Activated CD4-positive, alpha-beta T cell treated with anti-CD3 and anti-CD28 coated beads, Interleukin-2, amount 10 ng/mL, durations not matched to agents 24 days and 14 days (primary cell): ENCODE measurements at regions not wholly inside any gene's neighbourhood (a gene's known extent, or its start where the extent isn't known, plus 50 kb on each side); places are given as distances from the start of the nearest gene placed in this dataset.
"Not testable (repeated sequence)": the region's sequence is repeated elsewhere in the genome, so short reads cannot be mapped to it uniquely, and the experiment has no call there.

ENCODE experiments used
- DNase-seq: peaks from one replicate; pipeline ENCODE4 v3.0.0; 2022
- H3K27ac Mint-ChIP-seq: one replicate; pipeline ENCODE4 v1.8.0; 2022; ENCODE audit warnings: mild to moderate bottlenecking, mixed read lengths
- H3K27me3 Mint-ChIP-seq: one replicate; pipeline ENCODE4 v1.8.0; 2022; ENCODE audit warnings: mixed read lengths
- H3K36me3 Mint-ChIP-seq: one replicate; pipeline ENCODE4 v1.8.0; 2022; ENCODE audit warnings: low read depth, mild to moderate bottlenecking, mixed read lengths
- H3K4me1 Mint-ChIP-seq: one replicate; pipeline ENCODE4 v1.8.0; 2021; ENCODE audit warnings: mixed read lengths
- H3K4me3 Mint-ChIP-seq: one replicate; pipeline ENCODE4 v1.8.0; 2022; ENCODE audit warnings: mild to moderate bottlenecking, moderate library complexity, mixed read lengths
- H3K9me3 Mint-ChIP-seq: one replicate; pipeline ENCODE4 v1.8.0; 2021; ENCODE audit warnings: mixed read lengths
- intact Hi-C: fragments of 100-400 bp; cut with micrococcal nuclease; formaldehyde crosslinking; loops from one replicate; pipeline ENCODE4 v1.15.1; 2023

- no peak for DNase-seq
- Mint-ChIP-seq H3K27ac (no peak overlapping the region), H3K27me3 (no peaks in the 10 kb centered on the region), H3K4me3 (no peak overlapping the region), H3K9me3 (no peaks in the 10 kb centered on the region), H3K4me1 (no peaks in the 10 kb centered on the region), H3K36me3 (no peaks in the 10 kb centered on the region)
- intact Hi-C loops: no loop called here
Measured at GRCh38 chr10:2356670-2357069, 619.3 kb upstream of the ADARB2 start.

GRCh38 chr10:2351566-2351965 is 614.2 kb upstream of the ADARB2 start:
- no peaks in the 10 kb centered on the region for H3K4me1 Mint-ChIP-seq
- no peaks in the 10 kb centered on the region for H3K36me3 Mint-ChIP-seq
- no peaks in the 10 kb centered on the region for H3K9me3 Mint-ChIP-seq
- H3K27me3 Mint-ChIP-seq: no peaks in the 10 kb centered on the region
- no peak overlapping the region for H3K4me3 Mint-ChIP-seq
- peak; percentile 44 for DNase-seq
- intact Hi-C loops: no loop called here
- H3K27ac Mint-ChIP-seq: no peak overlapping the region

GRCh38 chr10:2342206-2342605 is 604.9 kb upstream of the ADARB2 start:
- intact Hi-C loops: no loop called here
- no peaks in the 10 kb centered on the region for H3K27me3 Mint-ChIP-seq
- H3K36me3 Mint-ChIP-seq: no peaks in the 10 kb centered on the region
- no peak for DNase-seq
- H3K9me3 Mint-ChIP-seq: no peaks in the 10 kb centered on the region
- H3K4me3 Mint-ChIP-seq: no peak overlapping the region
- no peak overlapping the region for H3K27ac Mint-ChIP-seq
- H3K4me1 Mint-ChIP-seq: no peaks in the 10 kb centered on the region

GRCh38 chr10:2340831-2341647 is 603.7 kb upstream of the ADARB2 start:
- Mint-ChIP-seq H3K4me3 (no peak overlapping the region), H3K27ac (no peak overlapping the region), H3K27me3 (no peaks in the 10 kb centered on the region), H3K36me3 (no peaks in the 10 kb centered on the region), H3K4me1 (no peaks in the 10 kb centered on the region), H3K9me3 (no peaks in the 10 kb centered on the region)
- DNase-seq: peak; percentile 12
- intact Hi-C loops: no loop called here

- Mint-ChIP-seq H3K27me3 (no peaks in the 10 kb centered on the region), H3K36me3 (no peaks in the 10 kb centered on the region), H3K4me1 (no peaks in the 10 kb centered on the region), H3K27ac (no peak overlapping the region), H3K9me3 (no peaks in the 10 kb centered on the region), H3K4me3 (no peak overlapping the region)
- no peak for DNase-seq
- intact Hi-C loops: no loop called here
Measured at GRCh38 chr10:2335626-2336025, 598.3 kb upstream of the ADARB2 start.

- no peaks in the 10 kb centered on the region for H3K27me3 Mint-ChIP-seq
- H3K4me3 Mint-ChIP-seq: no peak overlapping the region
- intact Hi-C loops: no loop called here
- no peaks in the 10 kb centered on the region for H3K36me3 Mint-ChIP-seq
- H3K9me3 Mint-ChIP-seq: no peaks in the 10 kb centered on the region
- no peak for DNase-seq
- no peak overlapping the region for H3K27ac Mint-ChIP-seq
- H3K4me1 Mint-ChIP-seq: no peaks in the 10 kb centered on the region
Measured at GRCh38 chr10:2334575-2334974, 597.2 kb upstream of the ADARB2 start.

GRCh38 chr10:2329082-2329481 is 591.8 kb upstream of the ADARB2 start:
- no peak overlapping the region for H3K4me3 Mint-ChIP-seq
- no peaks in the 10 kb centered on the region for H3K36me3 Mint-ChIP-seq
- intact Hi-C loops: no loop called here
- H3K27ac Mint-ChIP-seq: no peak overlapping the region
- no peaks in the 10 kb centered on the region for H3K9me3 Mint-ChIP-seq
- H3K27me3 Mint-ChIP-seq: no peaks in the 10 kb centered on the region
- DNase-seq: no peak
- H3K4me1 Mint-ChIP-seq: no peaks in the 10 kb centered on the region

- no peak for DNase-seq
- H3K36me3 Mint-ChIP-seq: no peaks in the 10 kb centered on the region
- no peak overlapping the region for H3K27ac Mint-ChIP-seq
- H3K9me3 Mint-ChIP-seq: no peaks in the 10 kb centered on the region
- H3K4me1 Mint-ChIP-seq: no peaks in the 10 kb centered on the region
- intact Hi-C loops: no loop called here
- no peak overlapping the region for H3K4me3 Mint-ChIP-seq
- H3K27me3 Mint-ChIP-seq: no peaks in the 10 kb centered on the region
Measured at GRCh38 chr10:2326411-2326810, 589.1 kb upstream of the ADARB2 start.

- intact Hi-C loops, H3K4me1 Mint-ChIP-seq: not testable (repeated sequence)
Measured at GRCh38 chr10:2315045-2315485, 577.7 kb upstream of the ADARB2 start.

GRCh38 chr10:2306081-2306480 is 568.8 kb upstream of the ADARB2 start:
- H3K9me3 Mint-ChIP-seq: no peaks in the 10 kb centered on the region
- H3K4me3 Mint-ChIP-seq: no peak overlapping the region
- H3K4me1 Mint-ChIP-seq: no peaks in the 10 kb centered on the region
- intact Hi-C loops: no loop called here
- no peaks in the 10 kb centered on the region for H3K36me3 Mint-ChIP-seq
- DNase-seq: no peak
- H3K27ac Mint-ChIP-seq: no peak overlapping the region
- H3K27me3 Mint-ChIP-seq: no peaks in the 10 kb centered on the region

More at GRCh38 chr10:2315045-2315485, 577.7 kb upstream of the ADARB2 start:
- not testable (repeated sequence) for H3K27me3 Mint-ChIP-seq, H3K4me3 Mint-ChIP-seq, H3K27ac Mint-ChIP-seq, H3K36me3 Mint-ChIP-seq, DNase-seq, H3K9me3 Mint-ChIP-seq

GRCh38 chr10:2303169-2303568 is 565.8 kb upstream of the ADARB2 start:
- no peaks in the 10 kb centered on the region for H3K9me3 Mint-ChIP-seq
- H3K36me3 Mint-ChIP-seq: no peaks in the 10 kb centered on the region
- H3K27me3 Mint-ChIP-seq: no peaks in the 10 kb centered on the region
- no peak overlapping the region for H3K4me3 Mint-ChIP-seq
- DNase-seq: no peak
- H3K4me1 Mint-ChIP-seq: no peaks in the 10 kb centered on the region
- H3K27ac Mint-ChIP-seq: no peak overlapping the region
- intact Hi-C loops: no loop called here

- Mint-ChIP-seq H3K4me3 (no peak overlapping the region), H3K9me3 (no peaks in the 10 kb centered on the region), H3K36me3 (no peaks in the 10 kb centered on the region), H3K27ac (no peak overlapping the region), H3K27me3 (no peaks in the 10 kb centered on the region), H3K4me1 (no peaks in the 10 kb centered on the region)
- DNase-seq: no peak
- intact Hi-C loops: no loop called here
Measured at GRCh38 chr10:2301227-2301626, 563.9 kb upstream of the ADARB2 start.

- H3K27ac Mint-ChIP-seq: no peak overlapping the region
- no peaks in the 10 kb centered on the region for H3K36me3 Mint-ChIP-seq
- H3K4me1 Mint-ChIP-seq: no peaks in the 10 kb centered on the region
- no peaks in the 10 kb centered on the region for H3K9me3 Mint-ChIP-seq
- no peak overlapping the region for H3K4me3 Mint-ChIP-seq
- H3K27me3 Mint-ChIP-seq: no peaks in the 10 kb centered on the region
- DNase-seq: no peak
- intact Hi-C loops: no loop called here
Measured at GRCh38 chr10:2300231-2300630, 562.9 kb upstream of the ADARB2 start.

GRCh38 chr10:2296179-2296891 is 559.0 kb upstream of the ADARB2 start:
- no peaks in the 10 kb centered on the region for H3K36me3 Mint-ChIP-seq
- intact Hi-C loops: no loop called here
- no peak overlapping the region for H3K27ac Mint-ChIP-seq

More at GRCh38 chr10:2296179-2296891, 559.0 kb upstream of the ADARB2 start:
- DNase-seq: no peak
- Mint-ChIP-seq H3K27me3 (no peaks in the 10 kb centered on the region), H3K9me3 (no peaks in the 10 kb centered on the region), H3K4me1 (no peaks in the 10 kb centered on the region), H3K4me3 (no peak overlapping the region)
